ENCODE measurements at regions not wholly inside any gene's neighbourhood (a gene's known extent, or its start where the extent isn't known, plus 50 kb on each side); places are given as distances from the start of the nearest gene placed in this dataset.

- DNase-seq: no peak
- no peaks in the 10 kb centered on the region for H3K36me3 Mint-ChIP-seq (ENCODE audit: low read depth)
- H3K9me3 Mint-ChIP-seq: peaks cover 48% of the 10 kb centered on the region
- no peak overlapping the region for H3K27ac Mint-ChIP-seq
- H3K4me3 Mint-ChIP-seq: no peak overlapping the region
- no peak for TF ChIP-seq CTCF (IDR thresholded peaks at IDR 0.05)
- no peaks in the 10 kb centered on the region for H3K27me3 Mint-ChIP-seq (ENCODE audit: insufficient read depth)
- H3K4me1 Mint-ChIP-seq (ENCODE audit: low read depth): no peaks in the 10 kb centered on the region
Measured at GRCh38 chr3:76834657-76835056, 205.2 kb upstream of the ROBO2 start.

GRCh38 chr3:76841747-76842146 lies 198.2 kb upstream of the ROBO2 start:
- DNase-seq: no peak
- H3K36me3 Mint-ChIP-seq (ENCODE audit: low read depth): no peaks in the 10 kb centered on the region
- no peak for TF ChIP-seq CTCF (IDR thresholded peaks at IDR 0.05)
- no peaks in the 10 kb centered on the region for H3K4me1 Mint-ChIP-seq (ENCODE audit: low read depth)
- H3K9me3 Mint-ChIP-seq: peaks cover 17% of the 10 kb centered on the region
- no peaks in the 10 kb centered on the region for H3K27me3 Mint-ChIP-seq (ENCODE audit: insufficient read depth)
- no peak overlapping the region for H3K4me3 Mint-ChIP-seq
- H3K27ac Mint-ChIP-seq: no peak overlapping the region

GRCh38 chr3:76842216-76842615 lies 197.7 kb upstream of the ROBO2 start:
- no peaks in the 10 kb centered on the region for H3K36me3 Mint-ChIP-seq (ENCODE audit: low read depth)
- no peaks in the 10 kb centered on the region for H3K4me1 Mint-ChIP-seq (ENCODE audit: low read depth)
- no peak for TF ChIP-seq CTCF (IDR thresholded peaks at IDR 0.05)
- peaks cover 17% of the 10 kb centered on the region for H3K9me3 Mint-ChIP-seq
- H3K4me3 Mint-ChIP-seq: no peak overlapping the region
- H3K27ac Mint-ChIP-seq: no peak overlapping the region
- no peaks in the 10 kb centered on the region for H3K27me3 Mint-ChIP-seq (ENCODE audit: insufficient read depth)
- DNase-seq: no peak

GRCh38 chr3:76855451-76855850 lies 184.4 kb upstream of the ROBO2 start:
- no peak overlapping the region for H3K27ac Mint-ChIP-seq
- no peak overlapping the region for H3K4me3 Mint-ChIP-seq
- H3K9me3 Mint-ChIP-seq: peaks cover 23% of the 10 kb centered on the region
- TF ChIP-seq CTCF (IDR thresholded peaks at IDR 0.05): no peak
- no peak for DNase-seq
- H3K27me3 Mint-ChIP-seq (ENCODE audit: insufficient read depth): no peaks in the 10 kb centered on the region
- no peaks in the 10 kb centered on the region for H3K36me3 Mint-ChIP-seq (ENCODE audit: low read depth)
- H3K4me1 Mint-ChIP-seq (ENCODE audit: low read depth): no peaks in the 10 kb centered on the region

GRCh38 chr3:76859596-76859995 lies 180.3 kb upstream of the ROBO2 start:
- H3K27me3 Mint-ChIP-seq (ENCODE audit: insufficient read depth): no peaks in the 10 kb centered on the region
- peaks cover 29% of the 10 kb centered on the region for H3K9me3 Mint-ChIP-seq
- H3K36me3 Mint-ChIP-seq (ENCODE audit: low read depth): no peaks in the 10 kb centered on the region
- no peak for DNase-seq
- no peak overlapping the region for H3K27ac Mint-ChIP-seq
- no peak overlapping the region for H3K4me3 Mint-ChIP-seq
- H3K4me1 Mint-ChIP-seq (ENCODE audit: low read depth): no peaks in the 10 kb centered on the region
- TF ChIP-seq CTCF (IDR thresholded peaks at IDR 0.05): no peak

- DNase-seq: no peak
- no peak for TF ChIP-seq CTCF (IDR thresholded peaks at IDR 0.05)
- Mint-ChIP-seq H3K27me3 (ENCODE audit: insufficient read depth) (no peaks in the 10 kb centered on the region), H3K9me3 (peaks cover 39% of the 10 kb centered on the region), H3K4me1 (ENCODE audit: low read depth) (no peaks in the 10 kb centered on the region), H3K4me3 (no peak overlapping the region), H3K36me3 (ENCODE audit: low read depth) (no peaks in the 10 kb centered on the region), H3K27ac (no peak overlapping the region)
Measured at GRCh38 chr3:76864355-76864754, 175.5 kb upstream of the ROBO2 start.

All from HFFc6 (cell line).